Naive thymus-derived CD4-positive, alpha-beta T cell (primary cell): ENCODE measurements at regions not wholly inside any gene's neighbourhood (a gene's known extent, or its start where the extent isn't known, plus 50 kb on each side); places are given as distances from the start of the nearest gene placed in this dataset.

Experiments used
- ATAC-seq: fragments of 150-1000 bp; cut with Tn5 transposase; 2 replicates; pipeline ENCODE4 v1.10.0; 2021; ENCODE audit warnings: mild to moderate bottlenecking, moderate library complexity
- CTCF ChIA-PET: fragments of 350-600 bp; sonication (Branson Sonifier 250); formaldehyde crosslinking; loops from one replicate; lab custom pipeline; 2021; ENCODE audit warnings: antibody characterized with exemption; lab: Charles Lee
- POLR2A ChIA-PET: fragments of 350-600 bp; sonication (Branson Sonifier 250); formaldehyde crosslinking; loops from one replicate; lab custom pipeline; 2021; ENCODE audit warnings: antibody characterized with exemption, inconsistent platforms; lab: Charles Lee
- DNase-seq, 9 donors: peaks; one replicate each; pipeline versions ENCODE4 v3.0.0 to v3.0.0-alpha.2; 2020 to 2022; ENCODE audit warnings: mixed read lengths in 1 of 9
- H3K27ac ChIP-seq: one replicate; pipeline ENCODE4 v1.7.0; 2013; ENCODE audit warnings: mild to moderate bottlenecking, low read depth, low read length, moderate library complexity
- H3K27me3 ChIP-seq, 2 donors: one replicate each; pipeline ENCODE4 v1.7.0; 2013; ENCODE audit warnings: low read length in 2 of 2, mild to moderate bottlenecking in 2 of 2, moderate library complexity in 2 of 2; ENCODE audit not compliant: control insufficient read depth in 2 of 2, insufficient read depth in 2 of 2
- H3K36me3 ChIP-seq, 3 experiments: 1 replicate in 2 of 3; 2 replicates in 1 of 3; pipeline ENCODE4 v1.7.0; 2013; ENCODE audit warnings: low read length in 3 of 3, mild to moderate bottlenecking in 3 of 3, moderate library complexity in 1 of 3; ENCODE audit not compliant: insufficient read depth in 3 of 3, control insufficient read depth in 2 of 3
- H3K4me1 ChIP-seq, 2 donors: one replicate each; pipeline ENCODE4 v1.7.0; 2013; ENCODE audit warnings: low read length in 2 of 2, mild to moderate bottlenecking in 2 of 2, moderate library complexity in 1 of 2; ENCODE audit not compliant: control insufficient read depth in 2 of 2, insufficient read depth in 2 of 2
- H3K4me3 ChIP-seq: 2 replicates; pipeline ENCODE4 v1.7.0; 2013; ENCODE audit warnings: mild to moderate bottlenecking, low read length
- H3K9me3 ChIP-seq, 3 experiments: 1 replicate in 2 of 3; 2 replicates in 1 of 3; pipeline ENCODE4 v1.7.0; 2013; ENCODE audit warnings: low read length in 3 of 3; ENCODE audit not compliant: control insufficient read depth in 2 of 3
- H3K27ac Mint-ChIP-seq, 9 donors: one replicate each; pipeline ENCODE4 v1.8.0; 2020 to 2022; ENCODE audit warnings: mixed read lengths in 9 of 9, mild to moderate bottlenecking in 8 of 9, moderate library complexity in 5 of 9, inconsistent platforms in 2 of 9
- H3K27me3 Mint-ChIP-seq, 5 donors: one replicate each; pipeline ENCODE4 v1.8.0; 2021 to 2022; ENCODE audit warnings: mixed read lengths in 5 of 5, mild to moderate bottlenecking in 1 of 5
- H3K36me3 Mint-ChIP-seq, 5 donors: one replicate each; pipeline ENCODE4 v1.8.0; 2020 to 2022; ENCODE audit warnings: mixed read lengths in 5 of 5, mild to moderate bottlenecking in 3 of 5, inconsistent platforms in 1 of 5
- H3K4me1 Mint-ChIP-seq, 7 donors: one replicate each; pipeline ENCODE4 v1.8.0; 2020 to 2022; ENCODE audit warnings: mixed read lengths in 7 of 7, mild to moderate bottlenecking in 3 of 7, inconsistent platforms in 1 of 7
- H3K4me3 Mint-ChIP-seq, 10 donors: one replicate each; pipeline ENCODE4 v1.8.0; 2020 to 2022; ENCODE audit warnings: mild to moderate bottlenecking in 10 of 10, mixed read lengths in 10 of 10, moderate library complexity in 6 of 10, inconsistent platforms in 2 of 10
- H3K9me3 Mint-ChIP-seq, 11 donors: one replicate each; pipeline ENCODE4 v1.8.0; 2020 to 2022; ENCODE audit warnings: mixed read lengths in 11 of 11, mild to moderate bottlenecking in 4 of 11, inconsistent platforms in 1 of 11, moderate library complexity in 1 of 11
- intact Hi-C, 2 donors: fragments of 100-400 bp; cut with micrococcal nuclease; formaldehyde crosslinking; loops; one replicate each; pipeline ENCODE4 v1.15.1; 2023

DNA sequence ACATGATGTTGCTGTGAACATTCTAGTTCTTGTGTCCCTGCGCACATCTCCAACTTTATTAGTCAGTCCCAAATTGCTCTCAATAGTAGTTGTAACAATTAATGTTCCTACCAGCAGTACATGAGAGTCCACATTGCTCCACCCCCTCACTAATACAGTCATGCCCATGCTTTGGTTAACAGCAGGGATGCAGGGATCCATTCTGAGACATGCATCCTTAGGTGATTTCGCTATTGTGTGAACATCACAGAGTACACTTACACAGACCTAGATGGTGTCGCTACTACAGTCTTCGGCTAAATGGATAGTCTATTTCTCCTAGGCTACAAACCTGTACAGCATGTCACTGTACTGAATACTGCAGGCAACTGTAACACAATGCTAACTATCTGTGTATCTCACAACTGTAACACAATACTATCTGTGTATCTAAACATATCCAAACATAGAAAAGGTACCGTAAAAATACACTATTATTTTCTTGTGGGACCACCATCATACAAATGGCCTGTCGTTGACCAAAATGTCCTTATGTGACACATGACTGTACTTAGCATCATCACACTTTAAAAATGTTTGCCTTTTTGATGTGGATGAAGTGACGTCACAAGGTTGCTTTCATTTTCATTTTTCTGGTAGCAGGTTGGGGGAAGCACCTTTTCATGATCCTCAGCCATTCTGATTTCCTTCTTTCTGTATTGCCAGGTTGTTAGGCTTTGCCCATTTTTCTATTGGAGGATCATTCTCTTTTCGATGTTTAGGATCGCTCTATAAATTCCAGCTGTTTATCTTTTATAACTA, 82.9 kb upstream of the RNF152 start:
- no peaks in the 10 kb centered on the region for H3K27me3 ChIP-seq
- peak in 7 of 9 donors; percentile 39 to 76 (median 70) for DNase-seq
- H3K36me3 Mint-ChIP-seq = peaks cover 0 to 5% (median 0%) of the 10 kb centered on the region in 5 donors
- intact Hi-C loops = loop anchor here (1.0 to 10.0 kb wide), 4 partner anchors 33 to 549 kb away; partner anchors contain the start of genes PIGN (in 1 of the 2), RELCH (in 1 of the 2) and ZCCHC2 (in 1 of the 2)
- ChIA-PET CTCF (no interaction called here), POLR2A (no interaction called here)
- H3K4me3 Mint-ChIP-seq = peak overlapping the region in 6 of 10 donors; percentile 26 to 72 (median 33)
- peak; percentile 82 for ATAC-seq
- H3K27me3 Mint-ChIP-seq = peaks cover 0 to 4% (median 0%) of the 10 kb centered on the region in 5 donors
- peaks cover 3 to 6% of the 10 kb centered on the region in 2 donors for H3K4me1 ChIP-seq
- H3K9me3 Mint-ChIP-seq = peaks cover 0 to 7% (median 0%) of the 10 kb centered on the region in 11 donors
- peaks cover 4 to 35% (median 17%) of the 10 kb centered on the region in 7 donors for H3K4me1 Mint-ChIP-seq
- no peaks in the 10 kb centered on the region for H3K36me3 ChIP-seq
- H3K27ac Mint-ChIP-seq = peak overlapping the region; percentile 47 to 95 (median 70)
- no peak overlapping the region for H3K27ac ChIP-seq
- no peaks in the 10 kb centered on the region for H3K9me3 ChIP-seq
- H3K4me3 ChIP-seq = no peak overlapping the region

DNA sequence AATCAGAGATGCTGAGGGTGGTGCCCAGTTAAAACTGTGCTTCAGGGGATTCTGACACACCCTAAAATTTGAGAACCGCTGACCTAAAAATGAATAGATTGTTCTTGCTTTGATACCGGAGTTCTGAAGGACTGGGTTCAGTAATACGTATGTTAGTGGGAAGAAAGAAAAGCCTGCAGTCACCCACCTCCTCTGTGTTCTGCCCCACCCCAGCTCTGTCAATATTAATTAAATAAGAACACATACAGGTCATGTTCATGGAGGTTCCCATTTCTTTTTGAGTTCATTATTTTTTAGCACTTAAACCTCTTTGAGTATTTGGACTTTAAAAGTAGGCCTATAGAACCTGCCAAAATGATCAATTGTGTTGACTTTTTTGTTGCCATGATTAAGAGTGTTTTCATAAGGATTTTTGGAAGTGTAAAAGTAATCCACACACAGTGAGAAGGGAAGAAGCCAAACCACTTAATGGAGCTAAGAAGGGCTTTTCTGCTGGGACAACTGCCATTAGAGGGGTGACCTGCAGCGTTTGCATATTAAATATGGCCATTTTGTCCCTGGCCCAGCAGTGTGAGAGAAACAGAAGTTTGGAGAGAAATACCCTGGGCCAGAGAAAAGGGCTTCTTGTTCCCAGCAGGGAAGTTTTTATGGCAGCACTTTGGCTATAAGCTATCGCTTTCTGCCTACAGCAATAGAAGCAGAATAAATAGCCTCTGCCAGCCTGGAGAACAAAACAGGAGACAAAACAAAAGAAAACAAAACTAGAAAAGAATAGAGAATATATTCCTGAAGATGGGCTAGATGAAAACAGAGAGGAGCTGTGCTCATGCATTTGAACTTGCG, 80.7 kb upstream of the RNF152 start:
- H3K4me1 ChIP-seq = peaks cover 3 to 6% of the 10 kb centered on the region in 2 donors
- ATAC-seq = no peak
- POLR2A ChIA-PET = no interaction called here
- Mint-ChIP-seq H3K9me3 (peaks cover 0 to 7% (median 0%) of the 10 kb centered on the region in 11 donors), H3K4me3 (no peak overlapping the region), H3K27me3 (no peaks in the 10 kb centered on the region), H3K27ac (peak overlapping the region; percentile 5 to 75 (median 62)), H3K36me3 (peaks cover 0 to 5% (median 0%) of the 10 kb centered on the region in 5 donors), H3K4me1 (peaks cover 3 to 35% (median 17%) of the 10 kb centered on the region in 7 donors)
- CTCF ChIA-PET = interaction anchor here (0.7 kb wide), 1 partner anchor 158 kb away, joined by 3 read pairs; no protein-coding TSS in a partner anchor
- H3K36me3 ChIP-seq = no peaks in the 10 kb centered on the region
- no peak overlapping the region for H3K27ac ChIP-seq
- H3K4me3 ChIP-seq = no peak overlapping the region
- DNase-seq = no peak
- no peaks in the 10 kb centered on the region for H3K27me3 ChIP-seq
- intact Hi-C loops = loop anchor here in 1 of 2 donors (10.0 kb wide), 1 partner anchor 551 kb away; the partner anchor contains the start of gene ZCCHC2
- H3K9me3 ChIP-seq = no peaks in the 10 kb centered on the region

DNA sequence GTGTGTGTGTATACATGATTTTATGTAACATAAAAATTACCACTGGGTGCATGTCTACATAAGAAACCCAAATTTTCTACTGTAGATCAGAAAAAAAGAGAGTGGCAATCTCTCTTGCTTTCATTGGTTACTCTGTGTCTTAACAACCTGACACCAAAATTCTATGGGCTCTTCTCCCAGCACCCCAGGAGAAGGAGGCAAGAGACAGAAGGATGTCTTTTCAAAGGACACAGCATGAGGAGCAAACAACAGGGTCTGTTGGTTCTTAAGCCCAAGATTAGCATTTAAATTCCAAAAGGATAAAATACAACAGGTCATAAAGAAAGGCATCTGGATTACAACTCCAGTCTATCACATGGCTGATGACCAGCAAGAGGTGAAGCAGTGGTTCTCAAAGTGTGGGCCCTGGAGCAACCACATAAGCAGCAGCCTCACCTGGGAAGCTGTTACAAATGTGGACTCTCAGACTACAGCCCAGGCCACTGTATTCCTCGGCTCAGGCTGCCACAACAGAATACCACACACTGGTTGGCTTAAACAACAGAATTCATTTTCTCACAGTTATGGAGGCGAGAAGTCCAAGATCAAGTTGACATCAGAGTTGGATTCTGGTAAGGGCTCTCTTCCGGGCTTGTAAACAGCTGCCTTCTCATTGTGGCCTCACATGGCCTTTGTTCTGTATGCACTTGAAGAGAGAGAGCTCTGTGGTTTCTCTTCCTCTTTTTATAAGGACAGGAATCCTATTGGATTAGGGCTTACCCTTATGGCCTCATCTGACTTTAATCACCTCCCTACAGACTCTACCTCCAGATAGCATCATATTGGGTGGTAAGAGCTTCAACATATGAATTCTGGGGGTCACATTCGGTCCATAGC, 79.8 kb upstream of the RNF152 start:
- ChIA-PET CTCF (no interaction called here), POLR2A (no interaction called here)
- Histone ChIP-seq H3K27ac (no peak overlapping the region), H3K9me3 (no peaks in the 10 kb centered on the region), H3K27me3 (no peaks in the 10 kb centered on the region), H3K4me1 (peaks cover 3 to 6% of the 10 kb centered on the region in 2 donors), H3K4me3 (no peak overlapping the region), H3K36me3 (no peaks in the 10 kb centered on the region)
- H3K9me3 Mint-ChIP-seq = peaks cover 0 to 7% (median 0%) of the 10 kb centered on the region in 11 donors
- no peak for DNase-seq
- peak; percentile 60 for ATAC-seq
- intact Hi-C loops = loop anchor here in 1 of 2 donors (10.0 kb wide), 1 partner anchor 552 kb away; the partner anchor contains the start of gene ZCCHC2
- peak overlapping the region in 8 of 9 donors; percentile 0 to 75 (median 62) for H3K27ac Mint-ChIP-seq
- peaks cover 3 to 32% (median 17%) of the 10 kb centered on the region in 7 donors for H3K4me1 Mint-ChIP-seq
- H3K36me3 Mint-ChIP-seq = peaks cover 0 to 5% (median 0%) of the 10 kb centered on the region in 5 donors
- peaks cover 0 to 3% (median 0%) of the 10 kb centered on the region in 5 donors for H3K27me3 Mint-ChIP-seq
- H3K4me3 Mint-ChIP-seq = no peak overlapping the region

DNA sequence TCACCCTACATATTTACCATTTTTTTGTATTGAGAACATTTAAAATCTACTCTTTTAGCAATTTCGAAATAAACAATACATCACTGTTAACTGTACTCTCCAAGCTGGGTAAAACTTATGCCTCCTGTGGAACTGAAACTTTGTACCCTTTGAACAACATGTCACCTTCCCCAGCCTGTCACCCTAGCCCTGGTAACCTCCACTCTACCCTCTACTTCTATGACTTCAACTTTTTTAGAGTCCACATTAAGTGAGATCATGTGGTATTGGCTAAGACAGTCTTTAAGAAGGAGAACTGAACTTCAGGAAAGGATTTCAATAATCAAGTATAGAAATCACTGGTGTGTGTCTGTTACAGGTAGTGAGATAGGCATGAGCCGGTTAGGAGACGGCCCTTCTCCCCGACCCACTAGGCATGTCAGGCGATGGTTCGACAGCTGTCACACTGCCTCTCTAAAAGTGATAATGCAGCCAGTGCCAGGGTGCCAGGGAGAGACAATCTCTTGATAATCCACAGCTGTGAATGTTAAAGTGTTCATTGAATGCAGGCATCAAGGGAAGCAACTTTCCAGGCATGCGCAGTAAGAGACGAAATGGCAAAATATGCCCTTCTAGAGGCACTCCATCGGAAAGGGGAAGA, 74.6 kb upstream of the RNF152 start:
- H3K27ac Mint-ChIP-seq = no peak overlapping the region
- peaks cover 0 to 5% (median 0%) of the 10 kb centered on the region in 7 donors for H3K4me1 Mint-ChIP-seq
- ATAC-seq = no peak
- POLR2A ChIA-PET = no interaction called here
- H3K9me3 Mint-ChIP-seq = no peaks in the 10 kb centered on the region
- Histone ChIP-seq H3K9me3 (no peaks in the 10 kb centered on the region), H3K27me3 (no peaks in the 10 kb centered on the region), H3K4me3 (no peak overlapping the region), H3K27ac (no peak overlapping the region), H3K4me1 (no peaks in the 10 kb centered on the region), H3K36me3 (no peaks in the 10 kb centered on the region)
- intact Hi-C loops = no loop called here
- no peak overlapping the region for H3K4me3 Mint-ChIP-seq
- H3K27me3 Mint-ChIP-seq = peaks cover 0 to 16% (median 0%) of the 10 kb centered on the region in 5 donors
- DNase-seq = no peak
- no peaks in the 10 kb centered on the region for H3K36me3 Mint-ChIP-seq
- CTCF ChIA-PET = no interaction called here

DNA sequence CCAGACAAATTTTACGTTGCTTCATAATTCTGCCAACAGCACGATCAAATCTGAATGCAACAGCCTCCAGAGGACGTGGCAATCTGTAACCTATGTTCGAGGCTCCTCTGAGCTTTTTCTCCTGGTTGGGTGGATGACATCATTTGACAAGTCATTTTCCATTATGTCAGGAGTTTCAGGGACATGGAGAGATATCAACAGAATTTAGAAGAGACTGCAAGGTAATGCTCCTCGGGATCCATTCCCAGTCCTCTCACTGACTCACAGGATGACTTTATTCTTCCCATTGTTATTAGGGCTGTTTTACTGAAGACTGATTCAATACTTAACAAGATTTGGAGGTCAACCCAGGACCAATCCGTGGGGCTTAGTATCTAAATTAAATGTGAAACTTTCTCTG, 72.5 kb upstream of the RNF152 start:
- Mint-ChIP-seq H3K27ac (no peak overlapping the region), H3K4me1 (no peaks in the 10 kb centered on the region), H3K27me3 (peaks cover 0 to 24% (median 0%) of the 10 kb centered on the region in 5 donors), H3K9me3 (no peaks in the 10 kb centered on the region), H3K36me3 (no peaks in the 10 kb centered on the region), H3K4me3 (no peak overlapping the region)
- CTCF ChIA-PET = no interaction called here
- intact Hi-C loops = no loop called here
- POLR2A ChIA-PET = no interaction called here
- no peaks in the 10 kb centered on the region for H3K9me3 ChIP-seq
- H3K27me3 ChIP-seq = no peaks in the 10 kb centered on the region
- no peaks in the 10 kb centered on the region for H3K36me3 ChIP-seq
- DNase-seq = no peak
- H3K4me3 ChIP-seq = no peak overlapping the region
- no peak for ATAC-seq
- H3K27ac ChIP-seq = no peak overlapping the region
- H3K4me1 ChIP-seq = no peaks in the 10 kb centered on the region
